ENCODE measurements at regions not wholly inside any gene's neighbourhood (a gene's known extent, or its start where the extent isn't known, plus 50 kb on each side); places are given as distances from the start of the nearest gene placed in this dataset.

DNA sequence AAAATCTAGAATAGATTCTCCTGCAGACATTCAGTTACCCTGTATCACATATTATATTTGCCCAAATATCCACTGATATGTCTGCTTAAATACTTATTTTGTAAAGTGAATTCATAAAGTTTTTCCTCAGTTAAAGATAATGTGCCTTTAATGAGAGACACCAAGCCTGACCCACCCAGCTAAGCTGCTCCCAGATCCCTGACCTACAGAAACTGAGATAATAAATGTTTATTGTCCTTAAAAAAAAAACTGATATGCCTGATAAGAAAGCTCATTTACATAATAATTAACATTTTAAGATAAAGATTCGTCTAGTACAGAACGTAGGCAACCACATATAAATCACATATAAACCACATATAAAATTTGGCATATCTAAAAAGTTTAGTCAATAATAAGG, 161.7 kb upstream of the RAP2B start:
- H3K27me3 Mint-ChIP-seq (ENCODE audit: insufficient read depth, low read depth) = peaks cover 2% of the 10 kb centered on the region
- TF ChIP-seq EZH2phosphoT487 (IDR thresholded peaks at IDR 0.05) (no peak), CTCF (IDR thresholded peaks at IDR 0.05) (no peak), EZH2 (IDR thresholded peaks at IDR 0.05) (no peak)
- H3K4me3 ChIP-seq = no peak overlapping the region
- no peak for DNase-seq (ENCODE audit: low spot score)
- H3K27ac ChIP-seq = no peak overlapping the region
- no peak overlapping the region for H3K9ac ChIP-seq
- no peak overlapping the region for H2AFZ ChIP-seq (replicated peaks)
- H4K20me1 ChIP-seq (ENCODE audit: low read depth) = no peaks in the 10 kb centered on the region
- no peaks in the 10 kb centered on the region for H3K9me3 Mint-ChIP-seq
- H3K4me3 Mint-ChIP-seq = no peak overlapping the region
- no peaks in the 10 kb centered on the region for H3F3A ChIP-seq (ENCODE audit: low read depth)
- no peaks in the 10 kb centered on the region for H3K36me3 Mint-ChIP-seq
- H3K4me2 ChIP-seq = no peak overlapping the region
- no peaks in the 10 kb centered on the region for H3K27me3 ChIP-seq
- no peaks in the 10 kb centered on the region for H3K36me3 ChIP-seq
- no peaks in the 10 kb centered on the region for H3K4me1 ChIP-seq
- no peaks in the 10 kb centered on the region for H3K79me2 ChIP-seq (ENCODE audit: low read depth)
- peaks cover 28% of the 10 kb centered on the region for H3K4me1 Mint-ChIP-seq
- H3K9me3 ChIP-seq (ENCODE audit: low read depth) = no peaks in the 10 kb centered on the region
- no peak overlapping the region for H3K27ac Mint-ChIP-seq

- H3K9me3 ChIP-seq (ENCODE audit: low read depth) = no peaks in the 10 kb centered on the region
- H3K36me3 ChIP-seq = no peaks in the 10 kb centered on the region
- Mint-ChIP-seq H3K27ac (no peak overlapping the region), H3K4me3 (no peak overlapping the region), H3K36me3 (no peaks in the 10 kb centered on the region), H3K4me1 (peaks cover 28% of the 10 kb centered on the region), H3K9me3 (no peaks in the 10 kb centered on the region), H3K27me3 (ENCODE audit: insufficient read depth, low read depth) (peaks cover 2% of the 10 kb centered on the region)
- no peaks in the 10 kb centered on the region for H3K27me3 ChIP-seq
- H2AFZ ChIP-seq (replicated peaks) = no peak overlapping the region
- H4K20me1 ChIP-seq (ENCODE audit: low read depth) = no peaks in the 10 kb centered on the region
- no peak for TF ChIP-seq CTCF (IDR thresholded peaks at IDR 0.05)
- TF ChIP-seq EZH2 (IDR thresholded peaks at IDR 0.05) = no peak
- no peak for TF ChIP-seq EZH2phosphoT487 (IDR thresholded peaks at IDR 0.05)
- no peak overlapping the region for H3K27ac ChIP-seq
- no peaks in the 10 kb centered on the region for H3K4me1 ChIP-seq
- no peak overlapping the region for H3K9ac ChIP-seq
- no peak for DNase-seq (ENCODE audit: low spot score)
- no peaks in the 10 kb centered on the region for H3K79me2 ChIP-seq (ENCODE audit: low read depth)
- H3F3A ChIP-seq (ENCODE audit: low read depth) = no peaks in the 10 kb centered on the region
- H3K4me3 ChIP-seq = no peak overlapping the region
- no peak overlapping the region for H3K4me2 ChIP-seq
These were observed 160.6 kb upstream of the RAP2B start for GRCh38 chr3:153001210-153002078.

- Histone ChIP-seq H2AFZ (replicated peaks) (no peak overlapping the region), H3K79me2 (ENCODE audit: low read depth) (no peaks in the 10 kb centered on the region), H3F3A (ENCODE audit: low read depth) (no peaks in the 10 kb centered on the region), H3K9ac (no peak overlapping the region), H3K27ac (no peak overlapping the region), H3K9me3 (ENCODE audit: low read depth) (no peaks in the 10 kb centered on the region), H3K27me3 (no peaks in the 10 kb centered on the region), H3K36me3 (no peaks in the 10 kb centered on the region), H3K4me3 (no peak overlapping the region), H3K4me2 (no peak overlapping the region), H3K4me1 (no peaks in the 10 kb centered on the region), H4K20me1 (ENCODE audit: low read depth) (no peaks in the 10 kb centered on the region)
- no peak for TF ChIP-seq EZH2phosphoT487 (IDR thresholded peaks at IDR 0.05)
- TF ChIP-seq EZH2 (IDR thresholded peaks at IDR 0.05) = no peak
- no peak for TF ChIP-seq CTCF (IDR thresholded peaks at IDR 0.05)
- peak overlapping the region; percentile 50 for H3K27ac Mint-ChIP-seq
- H3K27me3 Mint-ChIP-seq (ENCODE audit: insufficient read depth, low read depth) = peaks cover 2% of the 10 kb centered on the region
- DNase-seq (ENCODE audit: low spot score) = no peak
- no peak overlapping the region for H3K4me3 Mint-ChIP-seq
- peaks cover 22% of the 10 kb centered on the region for H3K4me1 Mint-ChIP-seq
- no peaks in the 10 kb centered on the region for H3K36me3 Mint-ChIP-seq
- no peaks in the 10 kb centered on the region for H3K9me3 Mint-ChIP-seq
These were observed 158.6 kb upstream of the RAP2B start for GRCh38 chr3:153003441-153003840.
